CD4-positive, alpha-beta T cell treated with Interleukin-15 for 1 hour (primary cell): ENCODE measurements at regions not wholly inside any gene's neighbourhood (a gene's known extent, or its start where the extent isn't known, plus 50 kb on each side); places are given as distances from the start of the nearest gene placed in this dataset.
"Not testable (repeated sequence)": the region's sequence is repeated elsewhere in the genome, so short reads cannot be mapped to it uniquely, and the experiment has no call there.

ENCODE experiments used
- DNase-seq: peaks from one replicate; pipeline ENCODE4 v3.0.0-alpha.2; 2020

DNA sequence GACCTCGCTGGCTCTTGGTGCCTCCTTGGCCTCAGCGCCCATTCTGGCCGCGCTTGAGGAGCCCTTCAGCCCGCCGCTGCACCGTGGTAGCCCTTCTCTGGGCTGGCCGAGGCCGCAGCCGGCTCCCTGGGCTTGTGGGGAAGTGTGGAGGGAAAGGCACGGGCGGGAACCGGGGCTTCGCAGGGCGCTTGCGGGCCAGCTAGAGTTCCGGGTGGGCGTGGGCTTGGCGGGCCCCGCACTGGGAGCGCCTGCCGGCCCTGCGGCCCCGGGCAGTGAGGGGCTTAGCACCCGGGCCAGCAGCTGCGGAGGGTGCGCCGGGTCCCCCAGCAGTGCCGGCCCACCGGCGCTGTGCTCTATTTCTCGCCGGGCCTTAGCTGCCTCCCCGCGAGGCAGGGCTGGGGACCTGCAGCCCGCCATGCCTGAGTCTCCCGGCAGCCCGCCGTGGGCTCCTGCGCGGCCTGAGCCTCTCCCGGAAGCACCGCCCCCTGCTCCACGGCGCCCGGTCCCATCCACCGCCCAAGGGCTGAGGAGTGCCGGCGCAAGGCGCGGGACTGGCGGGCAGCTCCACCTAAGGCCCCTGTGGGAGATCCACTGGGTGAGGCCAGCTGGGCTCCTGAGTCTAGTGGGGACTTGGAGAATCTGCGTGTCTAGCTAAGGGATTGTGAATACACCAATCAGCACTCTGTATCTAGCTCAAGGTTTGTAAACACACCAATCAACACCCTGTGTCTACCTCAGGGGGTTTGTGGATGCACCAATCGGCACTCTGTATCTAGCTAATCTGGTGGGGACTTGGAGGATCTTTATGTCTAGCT is 141.1 kb downstream of the SLCO4C1 start:
- peak; percentile 18 for DNase-seq

DNA sequence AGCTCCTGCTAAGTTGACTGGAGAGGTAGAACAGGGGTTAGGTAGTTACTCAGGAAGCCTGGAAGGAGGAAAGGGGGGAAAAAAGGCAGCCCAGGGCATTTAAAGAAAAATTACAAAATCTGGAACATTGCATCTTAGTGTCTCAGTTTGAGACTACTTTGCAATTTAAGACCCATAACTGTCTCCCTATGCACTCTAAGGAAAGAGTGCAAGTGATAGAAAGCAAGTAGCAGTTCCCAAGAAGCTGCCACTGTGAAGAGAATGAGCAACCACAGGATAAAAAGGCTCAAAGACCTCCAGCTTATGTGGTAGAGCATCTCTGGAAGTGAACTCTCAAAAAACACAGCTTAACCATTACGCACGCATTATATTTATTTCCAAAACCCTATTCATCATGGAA is 141.8 kb downstream of the SLCO4C1 start:
- no peak for DNase-seq

DNA sequence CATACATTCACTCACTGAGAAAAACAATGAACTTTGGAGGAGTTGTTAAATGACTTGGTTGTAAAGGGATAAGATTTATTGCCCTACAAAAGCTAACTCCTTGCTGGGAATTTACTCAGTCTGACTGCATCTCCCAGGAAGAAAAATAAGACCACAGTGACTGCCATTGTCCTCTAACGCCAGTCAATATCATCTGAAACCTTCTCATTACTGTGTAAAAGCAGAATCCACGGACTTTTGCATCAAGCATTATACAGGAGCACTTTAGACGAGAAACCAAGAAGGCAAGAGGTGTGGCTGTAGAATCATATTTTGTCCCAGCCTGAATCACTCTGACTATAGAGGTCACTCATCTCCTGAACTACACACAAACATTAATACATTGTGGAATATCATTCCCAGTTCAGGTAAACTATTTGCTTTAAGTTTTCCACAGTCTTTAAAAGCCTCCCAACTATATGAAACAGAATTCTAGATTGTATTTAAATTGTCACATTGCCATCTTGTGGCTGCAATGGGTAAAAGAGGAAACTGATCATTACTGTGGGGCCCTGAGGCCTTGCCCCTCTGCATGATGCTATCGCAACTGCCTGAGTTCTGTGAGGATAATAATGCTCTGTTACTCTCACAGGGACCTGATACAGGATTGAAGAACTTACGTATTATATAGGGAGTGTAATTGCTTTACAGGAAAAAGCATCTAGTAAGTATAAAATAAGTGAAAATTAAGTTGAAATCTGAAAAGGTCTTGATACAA is 142.9 kb downstream of the SLCO4C1 start:
- DNase-seq, result no peak

DNA sequence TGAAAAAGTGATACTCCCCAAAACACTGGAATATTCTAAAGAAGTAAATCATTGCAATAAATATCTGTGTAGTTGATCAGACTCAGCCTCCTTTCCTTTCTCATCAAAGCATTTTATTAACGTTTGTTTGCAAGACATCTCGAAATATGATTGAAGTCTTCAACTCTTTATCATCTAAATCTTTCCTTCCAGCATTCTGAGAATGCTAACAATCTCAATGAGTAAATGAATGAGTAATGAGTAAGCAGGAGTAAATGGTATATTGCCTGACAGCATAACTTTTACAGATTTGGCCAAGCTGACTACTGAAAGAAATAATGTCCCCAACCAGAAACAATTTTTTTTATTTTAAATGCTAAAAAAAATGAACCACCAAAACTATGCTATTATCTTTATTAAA is 157.1 kb downstream of the SLCO4C1 start:
- no peak for DNase-seq

DNA sequence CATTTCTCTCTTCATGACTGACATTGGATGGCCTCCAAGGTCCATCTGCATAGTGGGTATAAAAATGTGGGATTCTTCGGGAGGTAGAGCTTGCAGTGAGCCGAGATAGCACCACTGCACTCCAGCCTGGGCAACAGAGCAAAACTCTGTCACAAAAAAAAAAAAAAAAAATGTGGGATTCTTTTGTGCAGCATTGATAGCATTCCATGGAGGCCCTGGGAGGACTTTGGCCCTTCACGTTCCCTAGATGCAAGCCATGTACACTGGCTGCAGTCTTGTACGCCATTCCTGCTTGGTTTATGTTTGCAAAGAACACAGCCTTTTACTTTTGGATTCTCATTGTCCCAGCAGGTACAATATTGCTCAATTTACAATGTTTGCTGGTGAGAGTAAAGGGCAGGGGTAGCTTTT is 157.8 kb downstream of the SLCO4C1 start:
- no peak for DNase-seq

DNA sequence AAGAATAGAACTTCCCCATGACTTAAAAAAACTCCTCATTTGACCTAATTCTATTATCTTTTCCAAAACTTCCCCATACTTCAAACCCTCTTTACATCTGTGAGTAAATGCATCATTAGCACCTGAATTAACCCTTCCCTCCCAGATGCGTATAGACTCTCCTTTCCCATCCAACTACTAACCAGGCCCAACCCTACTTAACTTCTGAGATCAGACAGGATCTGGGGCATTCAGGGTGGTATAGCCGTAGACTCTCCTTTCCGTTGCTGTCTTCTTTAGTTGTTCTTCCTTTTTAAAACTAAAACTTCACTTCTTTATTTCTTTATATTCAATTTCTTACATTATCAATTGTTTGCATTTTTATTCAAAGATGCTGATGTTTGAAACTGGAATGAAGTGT is 165.2 kb downstream of the SLCO4C1 start:
- DNase-seq, result no peak

DNA sequence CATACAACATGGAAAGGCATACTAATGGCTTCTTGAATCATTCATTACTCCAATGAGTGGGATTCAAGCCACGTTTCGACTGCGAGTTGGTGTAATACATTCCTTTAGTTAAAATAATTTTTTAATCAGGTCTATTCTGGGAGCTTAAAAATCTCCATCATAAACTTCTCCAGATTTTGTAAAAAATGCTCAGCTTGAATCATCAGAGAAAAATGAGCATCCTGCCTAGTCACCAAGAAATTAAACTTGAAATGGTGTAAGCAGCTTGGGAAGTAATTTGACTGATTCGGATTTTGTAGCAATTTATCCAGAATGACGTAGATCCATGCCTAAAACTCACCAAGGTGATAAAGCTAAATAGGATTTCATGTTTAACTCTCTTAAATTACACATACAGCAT is 165.7 kb downstream of the SLCO4C1 start:
- no peak for DNase-seq

DNA sequence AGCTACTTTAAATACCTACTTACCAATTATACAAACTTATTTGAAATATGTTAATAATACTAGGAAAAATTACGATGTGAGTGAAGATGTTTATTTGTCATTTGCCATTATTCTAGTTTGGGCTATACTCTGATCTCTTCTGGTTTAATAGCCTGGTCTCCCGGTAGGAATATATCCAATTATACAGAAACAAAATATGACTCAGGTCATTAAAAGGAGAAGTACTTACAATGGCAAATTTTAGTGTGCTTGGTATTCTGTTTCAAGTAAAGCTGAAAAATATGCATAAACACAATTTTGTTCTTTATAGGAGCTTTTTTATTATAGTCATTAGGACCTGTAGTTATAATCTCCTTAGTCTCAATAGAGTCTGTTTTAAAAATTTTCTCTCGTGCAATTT is 176.8 kb downstream of the SLCO4C1 start:
- no peak for DNase-seq

DNA sequence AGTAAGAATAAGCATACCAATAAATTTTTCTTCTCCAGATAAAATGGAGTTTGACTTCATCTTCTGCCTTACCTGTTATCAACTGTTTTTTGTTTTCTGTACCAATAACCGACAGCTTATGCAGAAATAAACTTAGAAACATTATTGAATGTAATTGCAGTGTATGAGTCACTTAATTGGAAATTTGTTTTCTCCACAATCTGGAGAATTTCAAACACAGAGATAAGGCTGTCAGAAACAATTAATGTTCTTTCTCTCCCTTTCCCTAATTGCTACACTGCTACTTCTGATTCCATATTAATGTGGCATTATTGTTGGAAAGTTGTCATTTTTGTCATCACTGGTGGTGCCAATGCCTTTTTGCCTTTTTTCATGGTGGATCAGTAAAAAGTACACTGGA is 180.3 kb downstream of the SLCO4C1 start:
- DNase-seq, result no peak

DNA sequence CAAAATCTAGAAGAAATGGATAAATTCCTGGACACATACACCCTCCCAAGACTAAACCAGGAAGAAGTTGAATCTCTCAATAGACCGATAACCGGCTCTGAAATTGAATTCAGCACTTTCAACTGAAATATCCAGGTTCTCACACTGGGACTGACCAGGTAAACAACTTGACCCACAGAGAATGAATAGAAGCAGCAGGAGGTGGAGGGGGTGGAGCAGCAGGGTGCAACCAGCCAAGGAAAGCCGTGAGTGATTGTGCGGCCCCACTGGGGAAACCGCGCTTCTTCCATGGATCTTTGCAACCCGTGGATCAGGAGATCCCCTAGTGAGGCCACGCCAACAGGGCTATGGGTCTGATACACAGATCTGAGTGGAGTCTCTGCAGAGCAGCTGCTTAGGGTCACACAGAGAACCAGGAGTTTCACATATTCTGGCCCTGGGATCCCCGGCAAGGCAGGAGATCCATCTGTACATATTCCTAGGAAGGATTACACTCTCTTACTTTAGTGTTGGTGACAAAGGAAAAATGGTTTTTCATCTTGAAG is 181.5 kb downstream of the SLCO4C1 start:
- DNase-seq, result no peak

DNA sequence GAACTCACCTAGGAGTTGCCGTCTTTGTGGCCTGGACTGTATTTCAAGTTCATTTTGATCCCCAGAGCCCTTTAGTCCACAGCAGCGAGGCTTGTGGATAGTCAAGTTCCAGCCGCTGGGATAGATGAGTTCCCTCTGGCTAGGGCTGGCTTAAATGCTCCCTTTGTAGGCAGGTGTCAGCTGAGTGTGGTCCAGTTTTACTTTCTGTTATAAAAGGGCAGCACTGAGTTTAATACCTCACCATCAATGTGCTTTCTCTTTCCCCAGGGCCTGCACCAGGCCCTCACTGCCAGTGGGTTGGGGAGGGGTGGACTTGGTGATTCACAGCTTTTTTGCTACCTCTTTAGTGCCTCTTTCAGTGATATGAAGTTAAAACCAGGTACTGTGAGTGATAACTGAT is 188.2 kb downstream of the SLCO4C1 start:
- DNase-seq, result no peak

DNA sequence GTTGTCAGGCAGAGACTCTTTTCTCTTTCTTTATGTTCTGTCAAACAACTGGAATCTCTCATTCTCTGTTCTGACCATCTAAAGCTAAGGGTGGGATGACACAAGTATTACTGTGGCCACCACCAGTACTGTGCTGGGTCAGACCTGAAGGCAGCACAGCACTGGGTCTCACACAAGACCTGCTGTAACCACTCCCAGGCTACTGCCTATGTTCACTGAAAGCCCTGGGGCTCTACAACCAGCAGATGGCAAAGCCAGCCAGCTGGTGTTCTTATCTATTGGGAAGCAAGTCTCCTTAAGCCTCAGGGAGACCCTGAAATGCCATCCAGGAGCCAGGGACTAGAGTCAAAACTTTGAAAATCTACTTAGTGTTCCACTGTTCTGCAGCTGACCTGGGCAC is 189.5 kb downstream of the SLCO4C1 start:
- no peak for DNase-seq

DNA sequence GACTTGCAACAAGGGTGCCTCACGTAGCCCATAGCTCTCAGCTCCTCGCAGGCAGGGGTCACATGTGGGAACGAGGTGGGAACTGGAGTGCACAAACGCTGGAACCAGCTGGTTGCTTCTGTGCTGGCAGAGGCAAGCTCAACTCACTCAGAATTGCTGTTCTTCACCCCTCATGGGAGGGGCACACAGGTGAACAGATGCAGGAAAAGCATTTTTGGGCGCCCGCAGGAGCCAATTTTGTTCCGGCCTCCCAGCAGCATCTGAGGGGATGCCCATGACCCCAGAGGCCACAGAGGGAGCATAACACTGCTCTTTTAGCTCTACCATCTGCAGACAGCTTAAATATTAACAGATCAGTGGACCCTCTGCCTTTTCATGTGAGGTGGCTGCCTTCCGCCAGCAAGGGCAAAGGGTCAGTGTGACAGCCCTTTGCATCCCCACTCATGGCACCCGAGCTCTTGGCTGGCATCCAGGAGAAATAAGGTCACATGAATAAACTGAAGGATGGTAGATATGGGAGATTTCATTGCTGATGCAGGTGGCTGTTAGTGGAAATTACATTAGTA is 196.2 kb downstream of the SLCO4C1 start:
- no peak for DNase-seq

DNA sequence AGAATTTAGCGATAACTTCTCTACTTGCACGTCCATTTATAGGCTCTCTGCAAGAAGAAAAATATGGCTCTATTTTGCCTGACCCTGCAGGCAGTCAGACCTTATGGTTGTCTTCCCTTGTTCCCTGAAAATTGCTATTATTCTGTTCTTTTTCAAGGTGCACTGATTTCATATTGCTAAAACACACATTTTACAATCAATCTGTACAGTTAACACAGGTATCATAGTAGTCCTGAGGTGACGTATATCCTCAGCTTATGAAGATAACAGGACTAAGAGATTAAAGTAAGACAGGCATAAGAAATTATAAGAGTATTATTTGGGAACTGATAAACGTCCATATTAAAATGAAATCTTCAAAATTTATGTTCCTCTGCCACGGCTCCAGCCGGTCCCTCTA is 197.0 kb downstream of the SLCO4C1 start:
- not testable (repeated sequence) for DNase-seq

DNA sequence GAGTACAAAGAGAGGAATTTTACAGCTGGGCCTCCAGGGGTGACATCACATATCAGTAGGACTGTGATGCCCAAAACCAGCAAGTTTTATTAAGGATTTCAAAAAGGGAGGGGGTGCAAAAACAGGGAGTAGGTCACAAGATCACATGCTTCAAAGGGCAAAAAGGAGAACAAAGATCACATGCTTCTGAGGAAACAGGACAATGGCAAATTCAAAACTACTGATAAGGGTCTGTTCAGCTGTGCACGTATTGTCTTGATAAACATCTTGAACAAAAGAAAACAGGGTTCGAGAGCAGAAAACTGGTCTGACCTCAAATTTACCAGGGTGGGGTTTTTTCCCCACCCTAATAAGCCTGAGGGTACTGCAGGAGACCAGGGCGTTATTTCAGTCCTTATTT is 197.5 kb downstream of the SLCO4C1 start:
- DNase-seq, result not testable (repeated sequence)

DNA sequence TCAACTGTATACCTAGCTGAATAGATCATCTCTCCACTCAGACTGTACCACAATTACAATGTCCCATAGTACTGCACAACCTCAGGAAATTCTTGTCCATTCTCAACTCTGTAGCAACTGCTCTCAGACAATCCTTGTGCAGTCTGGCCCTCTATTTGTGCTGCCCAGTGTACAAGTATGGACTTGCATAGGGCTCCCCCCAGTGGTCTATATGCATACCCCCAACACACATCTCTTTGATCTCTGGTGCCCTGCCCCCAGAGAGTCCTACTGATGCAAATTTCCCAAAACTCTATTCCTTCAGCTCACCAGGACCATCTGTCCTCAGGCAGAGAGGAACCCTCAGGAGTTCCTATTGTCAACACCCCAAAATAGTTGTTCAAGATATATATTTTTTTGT is 205.3 kb downstream of the SLCO4C1 start:
- DNase-seq, result no peak

DNA sequence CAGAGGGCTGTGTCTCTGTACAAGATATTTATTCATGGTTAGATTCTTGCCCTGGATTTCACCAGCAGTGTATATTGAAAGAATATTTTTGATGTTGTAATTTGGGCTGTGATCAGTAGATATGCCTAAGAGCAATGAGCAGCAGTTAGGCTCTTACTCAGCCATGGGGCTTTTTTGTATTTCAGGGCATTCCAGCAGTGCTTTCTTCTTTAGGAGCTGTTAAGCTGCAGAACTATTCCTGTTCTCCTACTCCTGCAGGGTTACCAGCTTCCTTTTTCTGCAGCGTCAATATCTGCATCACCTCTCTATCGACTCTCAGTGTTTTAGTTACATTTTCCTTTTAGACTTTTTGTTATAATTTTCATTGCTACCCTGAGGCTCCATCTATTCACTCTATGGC is 206.2 kb downstream of the SLCO4C1 start:
- DNase-seq, result no peak

DNA sequence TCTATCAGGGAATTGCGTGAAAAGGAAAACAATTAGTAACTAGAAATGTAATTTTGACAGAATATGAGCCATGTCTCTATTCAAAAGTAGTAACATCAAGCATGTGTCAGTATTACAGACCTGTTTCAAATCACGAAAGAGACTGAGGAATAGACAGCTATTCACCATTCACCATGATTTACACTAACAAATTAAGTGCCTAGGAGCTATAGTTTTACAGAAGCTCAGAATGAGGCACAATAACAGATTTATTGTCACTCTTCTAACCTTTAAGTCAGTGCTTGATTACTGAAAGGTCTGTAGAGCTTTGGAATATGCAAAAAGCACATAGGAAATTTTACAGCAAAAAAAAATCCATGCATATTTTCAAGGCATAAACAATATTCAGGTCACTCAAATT is 208.2 kb downstream of the SLCO4C1 start:
- DNase-seq, result no peak

DNA sequence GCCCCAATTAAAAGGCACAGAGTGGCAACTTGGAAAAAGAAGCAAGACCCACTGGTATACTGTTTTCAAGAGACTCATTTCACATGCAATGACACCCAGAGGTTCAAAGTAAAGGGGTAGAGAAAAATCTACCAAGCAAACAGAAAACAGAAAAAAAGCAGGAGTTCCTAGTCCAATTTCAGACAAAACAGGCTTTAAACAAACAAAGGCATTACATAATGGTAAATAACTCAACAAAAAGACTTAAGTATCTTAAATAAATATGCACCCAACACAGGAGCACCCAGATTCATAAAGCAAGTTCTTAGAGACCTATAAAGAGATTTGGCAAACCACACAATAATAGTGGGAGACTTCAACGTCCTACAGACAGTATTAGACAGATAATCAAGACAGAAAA is 215.8 kb downstream of the SLCO4C1 start:
- DNase-seq, result no peak

DNA sequence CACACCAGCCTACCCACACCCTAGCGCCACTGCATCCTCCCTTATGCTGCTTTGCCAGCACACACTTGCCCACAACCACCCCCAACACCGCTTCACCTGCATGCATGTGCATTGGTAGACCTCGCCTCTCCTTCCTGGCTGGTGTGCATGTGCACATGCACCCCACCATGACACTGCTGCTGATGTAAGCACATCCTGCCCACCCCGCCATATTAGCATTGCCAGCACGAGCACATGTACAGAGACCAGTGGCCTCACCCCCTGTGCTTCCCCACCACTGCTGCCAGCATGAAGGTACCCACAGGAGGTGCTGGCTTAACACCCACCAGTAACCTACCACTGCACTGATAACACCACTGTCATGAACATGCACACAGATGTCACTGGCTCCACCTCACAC is 218.2 kb downstream of the SLCO4C1 start:
- DNase-seq, result no peak

DNA sequence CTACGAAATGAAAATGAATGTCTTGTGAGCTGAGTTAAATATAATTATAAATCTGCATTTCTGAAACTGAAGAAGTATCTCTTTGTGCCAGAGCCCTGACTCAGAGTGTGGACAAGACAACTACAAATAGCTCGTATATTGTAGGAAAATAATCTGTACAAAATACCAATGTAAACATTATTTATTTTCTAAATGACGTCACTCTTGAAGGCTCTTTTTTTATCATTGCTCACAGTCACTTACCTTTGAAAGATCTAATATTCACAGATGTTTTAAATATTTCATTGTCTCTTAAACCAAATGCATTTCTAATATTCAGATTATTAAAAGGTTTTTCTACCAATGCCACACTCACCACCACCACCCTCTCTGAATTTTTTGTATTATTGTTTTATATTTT is 226.1 kb downstream of the SLCO4C1 start:
- no peak for DNase-seq

DNA sequence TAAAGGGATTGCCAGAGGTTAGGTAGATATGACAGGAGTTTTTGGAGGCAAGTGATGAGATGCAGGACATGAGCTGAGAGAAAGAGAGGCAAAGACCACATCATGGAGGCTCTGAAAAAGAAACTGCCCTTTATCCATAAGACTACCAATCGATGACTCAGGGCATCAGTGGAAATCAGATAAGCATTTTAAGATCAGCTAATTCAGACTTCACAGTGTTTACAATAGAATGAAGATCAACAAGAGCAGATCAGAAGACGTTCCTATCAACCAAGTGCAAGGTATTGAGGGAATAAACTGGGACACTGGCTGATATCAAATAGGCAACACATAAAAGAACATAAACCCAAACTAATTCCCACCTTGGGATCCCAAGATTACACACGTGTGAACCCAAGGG is 227.2 kb downstream of the SLCO4C1 start:
- DNase-seq, result no peak

DNA sequence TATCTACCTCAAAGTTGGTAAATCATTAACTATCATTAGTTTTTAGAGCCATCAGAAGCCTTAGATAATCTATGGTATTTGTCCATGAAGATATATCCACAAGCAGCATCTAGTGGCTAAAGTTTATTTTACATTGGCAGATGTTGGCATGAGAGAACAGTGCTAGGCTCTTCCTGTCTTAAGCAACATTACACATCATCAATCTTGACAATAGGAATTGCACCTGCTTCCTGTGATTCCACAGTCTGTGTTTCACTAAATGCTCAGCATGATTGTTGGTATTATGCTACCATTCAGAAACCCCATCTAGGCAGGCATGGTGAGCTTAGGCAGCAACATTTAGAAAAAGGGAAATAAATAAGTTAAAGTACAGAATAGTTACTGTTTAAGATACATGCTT is 246.6 kb downstream of the SLCO4C1 start:
- DNase-seq, result no peak

DNA sequence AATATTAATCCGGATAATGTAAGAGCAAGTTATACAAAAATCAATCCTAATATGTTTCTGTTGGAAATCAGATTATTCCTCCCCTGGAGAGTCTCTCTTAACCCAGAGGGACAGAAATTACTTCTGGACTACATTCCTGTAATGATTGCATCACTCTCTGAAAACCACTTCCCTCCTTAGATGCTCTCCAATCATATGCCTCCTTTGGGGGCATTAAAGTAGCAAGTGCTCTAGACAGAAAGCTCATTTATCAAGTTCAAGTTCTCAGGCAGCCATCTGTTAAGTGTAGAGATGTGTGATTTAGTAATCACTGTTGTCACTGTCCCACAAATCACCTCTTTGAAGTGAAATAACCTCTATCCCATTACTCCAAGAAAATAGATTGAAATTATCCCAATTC is 247.1 kb downstream of the SLCO4C1 start:
- no peak for DNase-seq
